Thyroid gland (tissue), 4 donors: ENCODE measurements at regions not wholly inside any gene's neighbourhood (a gene's known extent, or its start where the extent isn't known, plus 50 kb on each side); places are given as distances from the start of the nearest gene placed in this dataset.

Experiments used
- POLR2A ChIP-seq, 2 donors: fragments of 450-650 bp; IDR thresholded peaks; one replicate each; pipeline ENCODE4 v1.6.1; 2017; ENCODE audit warnings: antibody characterized with exemption in 2 of 2, mild to moderate bottlenecking in 2 of 2, moderate library complexity in 1 of 2
- TF ChIP-seq, protein P1 (sequence below), 6 experiments: fragments of 200-600 bp in 3 of 6; fragments of 450-650 bp in 3 of 6; sonication (generic) in 3 of 6; IDR thresholded peaks; one replicate each; pipeline ENCODE4 v1.5.1; 2016 to 2019; ENCODE audit warnings: antibody characterized with exemption in 6 of 6, mild to moderate bottlenecking in 2 of 6, inconsistent platforms in 1 of 6, moderate library complexity in 1 of 6

DNA sequence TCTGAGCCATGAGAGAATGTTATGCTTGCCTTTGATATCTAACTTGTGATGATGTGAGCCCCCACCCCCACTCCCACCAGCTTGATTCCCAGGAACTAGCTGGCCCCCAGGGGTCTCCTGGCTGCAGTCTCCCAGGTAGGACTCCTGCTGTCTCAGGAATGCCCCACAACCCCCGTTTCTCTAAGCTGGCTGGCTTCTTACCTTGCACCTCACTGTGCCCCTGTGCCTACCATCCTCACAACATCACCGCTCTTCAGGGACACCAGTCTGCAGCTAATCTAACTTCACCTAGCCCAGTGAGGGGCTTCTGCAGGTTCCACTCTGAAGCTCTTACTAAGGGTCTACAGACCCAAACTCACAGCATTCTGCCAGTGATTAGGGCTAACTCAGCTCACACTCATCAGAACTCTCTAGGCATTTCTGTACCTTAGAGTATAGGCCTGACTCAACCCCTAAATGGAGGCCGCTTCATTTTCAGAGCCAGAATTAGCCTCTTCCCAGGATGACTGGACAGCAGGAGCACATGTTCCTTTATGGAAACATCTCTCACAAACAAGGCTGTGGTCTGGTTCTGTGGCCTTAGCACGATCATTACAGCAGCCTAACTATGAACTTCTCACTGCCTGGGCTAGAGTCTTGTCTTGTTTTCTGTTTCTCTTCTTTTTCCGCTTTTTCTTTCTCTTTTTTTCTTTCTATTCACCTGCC lies 72.8 kb upstream of the IFNG-AS1 start:
- TF ChIP-seq, protein P1, sequence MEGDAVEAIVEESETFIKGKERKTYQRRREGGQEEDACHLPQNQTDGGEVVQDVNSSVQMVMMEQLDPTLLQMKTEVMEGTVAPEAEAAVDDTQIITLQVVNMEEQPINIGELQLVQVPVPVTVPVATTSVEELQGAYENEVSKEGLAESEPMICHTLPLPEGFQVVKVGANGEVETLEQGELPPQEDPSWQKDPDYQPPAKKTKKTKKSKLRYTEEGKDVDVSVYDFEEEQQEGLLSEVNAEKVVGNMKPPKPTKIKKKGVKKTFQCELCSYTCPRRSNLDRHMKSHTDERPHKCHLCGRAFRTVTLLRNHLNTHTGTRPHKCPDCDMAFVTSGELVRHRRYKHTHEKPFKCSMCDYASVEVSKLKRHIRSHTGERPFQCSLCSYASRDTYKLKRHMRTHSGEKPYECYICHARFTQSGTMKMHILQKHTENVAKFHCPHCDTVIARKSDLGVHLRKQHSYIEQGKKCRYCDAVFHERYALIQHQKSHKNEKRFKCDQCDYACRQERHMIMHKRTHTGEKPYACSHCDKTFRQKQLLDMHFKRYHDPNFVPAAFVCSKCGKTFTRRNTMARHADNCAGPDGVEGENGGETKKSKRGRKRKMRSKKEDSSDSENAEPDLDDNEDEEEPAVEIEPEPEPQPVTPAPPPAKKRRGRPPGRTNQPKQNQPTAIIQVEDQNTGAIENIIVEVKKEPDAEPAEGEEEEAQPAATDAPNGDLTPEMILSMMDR (IDR thresholded peaks at IDR 0.05), result no peak
- no peak for TF ChIP-seq POLR2A (IDR thresholded peaks at IDR 0.05)
